AG04450 (cell line): ENCODE measurements at regions not wholly inside any gene's neighbourhood (a gene's known extent, or its start where the extent isn't known, plus 50 kb on each side); places are given as distances from the start of the nearest gene placed in this dataset.
"Not testable (repeated sequence)": the region's sequence is repeated elsewhere in the genome, so short reads cannot be mapped to it uniquely, and the experiment has no call there.

ENCODE experiments used
- CTCF ChIA-PET: fragments of 300-600, 350-600 bp; formaldehyde crosslinking; extraction: SDS; loops from one replicate; lab custom pipeline; 2022; ENCODE audit warnings: antibody characterized with exemption, inconsistent platforms; lab: Charles Lee
- POLR2A ChIA-PET: fragments of 350-600 bp; formaldehyde crosslinking; extraction: SDS; loops from one replicate; lab custom pipeline; 2021; ENCODE audit warnings: antibody characterized with exemption, inconsistent platforms; lab: Yijun Ruan, JAX
- DNase-seq: peaks from one replicate; pipeline ENCODE4 v3.0.0-alpha.2; 2011; ENCODE audit warnings: low read depth, low spot score
- H3K27ac ChIP-seq: one replicate; pipeline ENCODE4 v1.5.1; 2012; ENCODE audit warnings: low read depth, low read length, control low read depth
- H3K27me3 ChIP-seq: one replicate; pipeline ENCODE4 v1.6.0; 2012; ENCODE audit warnings: low read length; ENCODE audit not compliant: control insufficient read depth, insufficient read depth
- H3K4me3 ChIP-seq: 2 replicates; pipeline ENCODE4 v1.5.1; 2011; ENCODE audit warnings: mild to moderate bottlenecking, low read depth, low read length, control low read depth
- H3K9me3 ChIP-seq: 2 replicates; pipeline ENCODE4 v1.5.1; 2012; ENCODE audit warnings: low read length; ENCODE audit not compliant: control insufficient read depth, insufficient read depth
- TF ChIP-seq, protein P1 (sequence below): IDR thresholded peaks from 2 replicates; pipeline ENCODE4 v1.5.1; 2011; ENCODE audit warnings: low read depth, low read length, control low read depth, inconsistent platforms

- no peaks in the 10 kb centered on the region for H3K27me3 ChIP-seq
- no peak for DNase-seq
- ChIA-PET CTCF (no interaction called here), POLR2A (no interaction called here)
- TF ChIP-seq, protein P1, sequence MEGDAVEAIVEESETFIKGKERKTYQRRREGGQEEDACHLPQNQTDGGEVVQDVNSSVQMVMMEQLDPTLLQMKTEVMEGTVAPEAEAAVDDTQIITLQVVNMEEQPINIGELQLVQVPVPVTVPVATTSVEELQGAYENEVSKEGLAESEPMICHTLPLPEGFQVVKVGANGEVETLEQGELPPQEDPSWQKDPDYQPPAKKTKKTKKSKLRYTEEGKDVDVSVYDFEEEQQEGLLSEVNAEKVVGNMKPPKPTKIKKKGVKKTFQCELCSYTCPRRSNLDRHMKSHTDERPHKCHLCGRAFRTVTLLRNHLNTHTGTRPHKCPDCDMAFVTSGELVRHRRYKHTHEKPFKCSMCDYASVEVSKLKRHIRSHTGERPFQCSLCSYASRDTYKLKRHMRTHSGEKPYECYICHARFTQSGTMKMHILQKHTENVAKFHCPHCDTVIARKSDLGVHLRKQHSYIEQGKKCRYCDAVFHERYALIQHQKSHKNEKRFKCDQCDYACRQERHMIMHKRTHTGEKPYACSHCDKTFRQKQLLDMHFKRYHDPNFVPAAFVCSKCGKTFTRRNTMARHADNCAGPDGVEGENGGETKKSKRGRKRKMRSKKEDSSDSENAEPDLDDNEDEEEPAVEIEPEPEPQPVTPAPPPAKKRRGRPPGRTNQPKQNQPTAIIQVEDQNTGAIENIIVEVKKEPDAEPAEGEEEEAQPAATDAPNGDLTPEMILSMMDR, result no peak
- no peak overlapping the region for H3K27ac ChIP-seq
- H3K4me3 ChIP-seq, result no peak overlapping the region
- H3K9me3 ChIP-seq, result peaks cover 8% of the 10 kb centered on the region
These were observed 86.5 kb upstream of the SHISA3 start for GRCh38 chr4:42310806-42311205.

DNA sequence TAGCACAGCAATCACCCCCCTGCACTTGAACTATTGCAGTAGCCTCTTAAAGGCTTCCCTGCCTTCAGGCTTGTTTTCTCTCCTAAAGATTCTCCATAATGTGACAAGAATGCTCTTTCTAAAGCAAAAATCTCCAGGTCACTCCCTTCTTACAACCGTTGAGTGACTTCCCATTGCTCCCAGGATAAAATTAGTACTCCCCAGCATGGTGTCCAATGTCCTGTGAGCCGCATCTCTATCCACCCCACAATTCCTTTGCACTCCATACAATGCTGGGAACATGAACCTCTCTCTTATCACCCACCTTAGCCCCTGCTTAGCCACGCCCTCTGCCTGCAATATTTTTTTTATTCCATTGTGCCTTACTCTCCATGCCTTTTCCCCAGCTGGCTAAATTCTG lies 85.7 kb upstream of the SHISA3 start:
- DNase-seq, result no peak
- TF ChIP-seq, protein P1, result no peak
- H3K27me3 ChIP-seq, result no peaks in the 10 kb centered on the region
- no peak overlapping the region for H3K4me3 ChIP-seq
- peaks cover 8% of the 10 kb centered on the region for H3K9me3 ChIP-seq
- H3K27ac ChIP-seq, result no peak overlapping the region
- POLR2A ChIA-PET, result no interaction called here
- CTCF ChIA-PET, result no interaction called here

DNA sequence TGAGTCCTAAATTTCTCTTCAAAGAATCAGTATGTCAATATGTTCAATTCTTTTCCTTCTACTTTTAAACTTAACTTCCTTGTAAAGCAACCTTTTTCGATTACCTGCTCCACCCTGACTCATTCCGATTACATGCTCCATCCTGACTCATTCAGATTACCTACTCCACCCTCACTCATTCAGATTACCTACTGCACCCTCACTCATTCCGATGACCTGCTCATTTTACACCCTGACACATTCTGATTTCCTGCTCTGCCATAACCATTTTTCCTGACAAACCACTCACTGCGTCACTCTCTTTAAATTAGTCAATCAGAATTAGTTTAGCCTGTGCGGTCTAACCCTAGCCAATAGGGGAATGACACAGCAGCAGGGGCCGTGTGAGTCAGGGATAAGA lies 83.9 kb upstream of the SHISA3 start:
- POLR2A ChIA-PET, H3K27me3 ChIP-seq, H3K27ac ChIP-seq, CTCF ChIA-PET, H3K4me3 ChIP-seq, DNase-seq, H3K9me3 ChIP-seq: not testable (repeated sequence)

DNA sequence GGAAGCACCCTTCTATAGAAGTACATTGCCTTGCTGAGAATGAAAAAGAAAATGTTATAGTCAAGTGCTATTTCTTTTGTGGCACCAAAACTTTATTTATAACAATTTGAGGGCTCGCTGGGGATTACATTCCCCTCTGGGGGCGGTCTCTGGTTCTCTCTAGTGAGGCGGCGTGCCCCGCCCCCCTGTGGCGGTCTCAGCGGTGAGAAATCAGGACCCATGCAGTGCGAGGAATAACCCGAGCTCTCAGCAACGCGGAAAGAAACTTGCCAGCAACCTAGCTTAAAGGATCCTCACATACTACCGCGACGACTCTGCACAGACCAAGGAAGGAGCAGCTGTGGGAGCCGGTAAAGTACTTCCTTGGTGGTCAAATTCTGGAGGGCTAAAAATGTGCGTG lies 83.4 kb upstream of the SHISA3 start:
- Histone ChIP-seq H3K4me3 (no peak overlapping the region), H3K9me3 (peaks cover 8% of the 10 kb centered on the region), H3K27me3 (no peaks in the 10 kb centered on the region), H3K27ac (no peak overlapping the region)
- DNase-seq, result no peak
- CTCF ChIA-PET, result no interaction called here
- POLR2A ChIA-PET, result no interaction called here
- TF ChIP-seq, protein P1, result no peak

GRCh38 chr4:42315231-42315630 lies 82.1 kb upstream of the SHISA3 start:
- H3K27ac ChIP-seq, result no peak overlapping the region
- CTCF ChIA-PET, result no interaction called here
- no peak overlapping the region for H3K4me3 ChIP-seq
- H3K27me3 ChIP-seq, result no peaks in the 10 kb centered on the region
- peaks cover 8% of the 10 kb centered on the region for H3K9me3 ChIP-seq
- POLR2A ChIA-PET, result no interaction called here
- TF ChIP-seq, protein P1, result no peak
- DNase-seq, result no peak
